Neural progenitor cell (in vitro differentiated cells): ENCODE measurements at regions not wholly inside any gene's neighbourhood (a gene's known extent, or its start where the extent isn't known, plus 50 kb on each side); places are given as distances from the start of the nearest gene placed in this dataset.

Experiments used
- DNase-seq: peaks from one replicate; pipeline ENCODE4 v3.0.0-alpha.2; 2016; ENCODE audit warnings: low spot score
- H2AFZ ChIP-seq: fragments of 200-600 bp; sonication (generic); replicated peaks from 2 replicates; pipeline ENCODE4 v1.6.1; 2016; ENCODE audit warnings: antibody characterized with exemption
- H3F3A ChIP-seq: fragments of 200-600 bp; sonication (generic); 2 replicates; pipeline ENCODE4 v1.6.1; 2016; ENCODE audit warnings: antibody characterized with exemption, low read depth
- H3K27ac ChIP-seq: fragments of 200-600 bp; sonication (generic); 2 replicates; pipeline ENCODE4 v1.5.1; 2016; ENCODE audit warnings: mild to moderate bottlenecking
- H3K27me3 ChIP-seq: fragments of 200-600 bp; sonication (generic); 2 replicates; pipeline ENCODE4 v1.6.1; 2016; ENCODE audit warnings: mild to moderate bottlenecking, moderate library complexity
- H3K36me3 ChIP-seq: fragments of 200-600 bp; sonication (generic); 2 replicates; pipeline ENCODE4 v1.5.1; 2016
- H3K4me1 ChIP-seq: fragments of 200-600 bp; sonication (generic); 2 replicates; pipeline ENCODE4 v1.6.1; 2016; ENCODE audit warnings: mixed run types
- H3K4me2 ChIP-seq: fragments of 200-600 bp; sonication (generic); 2 replicates; pipeline ENCODE4 v1.6.1; 2016
- H3K4me3 ChIP-seq: fragments of 200-600 bp; sonication (generic); 2 replicates; pipeline ENCODE4 v1.5.1; 2016
- H3K79me2 ChIP-seq: fragments of 200-600 bp; sonication (generic); 2 replicates; pipeline ENCODE4 v1.6.1; 2016; ENCODE audit warnings: low read depth
- H3K9ac ChIP-seq: fragments of 200-600 bp; sonication (generic); 2 replicates; pipeline ENCODE4 v1.6.1; 2016
- H3K9me3 ChIP-seq: fragments of 200-600 bp; sonication (generic); 2 replicates; pipeline ENCODE4 v1.5.1; 2016; ENCODE audit warnings: low read depth
- H4K20me1 ChIP-seq: fragments of 200-600 bp; sonication (generic); 2 replicates; pipeline ENCODE4 v1.6.1; 2016; ENCODE audit warnings: low read depth
- H3K27ac Mint-ChIP-seq: 3 replicates; pipeline ENCODE4 v1.8.0; 2021; ENCODE audit warnings: mixed read lengths
- H3K27me3 Mint-ChIP-seq: 2 replicates; pipeline ENCODE4 v1.8.0; 2022; ENCODE audit warnings: low read depth, mild to moderate bottlenecking, inconsistent platforms, moderate library complexity, mixed read lengths; ENCODE audit not compliant: insufficient read depth
- H3K36me3 Mint-ChIP-seq: 3 replicates; pipeline ENCODE4 v1.8.0; 2021; ENCODE audit warnings: mixed read lengths
- H3K4me1 Mint-ChIP-seq: 3 replicates; pipeline ENCODE4 v1.8.0; 2021; ENCODE audit warnings: mixed read lengths
- H3K4me3 Mint-ChIP-seq: 3 replicates; pipeline ENCODE4 v1.8.0; 2021; ENCODE audit warnings: mild to moderate bottlenecking, moderate library complexity, mixed read lengths
- H3K9me3 Mint-ChIP-seq: 3 replicates; pipeline ENCODE4 v1.8.0; 2020; ENCODE audit warnings: mixed read lengths
- EZH2 ChIP-seq: fragments of 200-600 bp; sonication (generic); IDR thresholded peaks from 2 replicates; pipeline ENCODE4 v1.6.1; 2017; ENCODE audit warnings: antibody characterized with exemption, mild to moderate bottlenecking, moderate library complexity
- EZH2phosphoT487 ChIP-seq: fragments of 200-600 bp; sonication (generic); IDR thresholded peaks from 2 replicates; pipeline ENCODE4 v1.6.1; 2017; ENCODE audit warnings: antibody characterized with exemption
- TF ChIP-seq, protein P1 (sequence below): fragments of 200-600 bp; sonication (generic); IDR thresholded peaks from 2 replicates; pipeline ENCODE4 v1.5.1; 2017; ENCODE audit warnings: antibody characterized with exemption, mild to moderate bottlenecking

DNA sequence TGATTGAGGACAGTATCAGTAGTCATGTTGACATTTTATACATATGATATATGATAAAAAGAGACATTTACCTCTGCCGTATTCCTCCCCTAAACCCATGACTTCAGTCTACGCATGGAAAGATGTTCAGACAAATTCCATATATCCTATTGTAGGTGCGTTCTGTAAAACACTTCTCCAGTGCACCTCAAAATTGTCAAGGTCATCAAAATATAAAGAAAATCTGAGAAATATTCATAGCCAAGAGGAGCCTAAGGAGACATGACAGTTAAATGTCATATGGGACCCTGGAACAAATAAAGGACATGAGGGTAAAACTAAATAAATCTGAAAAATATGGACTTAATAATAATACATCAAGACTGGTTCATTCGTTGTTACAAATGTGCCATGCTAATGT is 71.5 kb downstream of the CCER1 start:
- H3K27me3 ChIP-seq: no peaks in the 10 kb centered on the region
- no peak for TF ChIP-seq EZH2
- no peak for TF ChIP-seq EZH2phosphoT487
- TF ChIP-seq, protein P1, sequence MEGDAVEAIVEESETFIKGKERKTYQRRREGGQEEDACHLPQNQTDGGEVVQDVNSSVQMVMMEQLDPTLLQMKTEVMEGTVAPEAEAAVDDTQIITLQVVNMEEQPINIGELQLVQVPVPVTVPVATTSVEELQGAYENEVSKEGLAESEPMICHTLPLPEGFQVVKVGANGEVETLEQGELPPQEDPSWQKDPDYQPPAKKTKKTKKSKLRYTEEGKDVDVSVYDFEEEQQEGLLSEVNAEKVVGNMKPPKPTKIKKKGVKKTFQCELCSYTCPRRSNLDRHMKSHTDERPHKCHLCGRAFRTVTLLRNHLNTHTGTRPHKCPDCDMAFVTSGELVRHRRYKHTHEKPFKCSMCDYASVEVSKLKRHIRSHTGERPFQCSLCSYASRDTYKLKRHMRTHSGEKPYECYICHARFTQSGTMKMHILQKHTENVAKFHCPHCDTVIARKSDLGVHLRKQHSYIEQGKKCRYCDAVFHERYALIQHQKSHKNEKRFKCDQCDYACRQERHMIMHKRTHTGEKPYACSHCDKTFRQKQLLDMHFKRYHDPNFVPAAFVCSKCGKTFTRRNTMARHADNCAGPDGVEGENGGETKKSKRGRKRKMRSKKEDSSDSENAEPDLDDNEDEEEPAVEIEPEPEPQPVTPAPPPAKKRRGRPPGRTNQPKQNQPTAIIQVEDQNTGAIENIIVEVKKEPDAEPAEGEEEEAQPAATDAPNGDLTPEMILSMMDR: no peak
- no peaks in the 10 kb centered on the region for H3K9me3 Mint-ChIP-seq
- no peak overlapping the region for H3K27ac ChIP-seq
- H4K20me1 ChIP-seq: no peaks in the 10 kb centered on the region
- H3K36me3 ChIP-seq: no peaks in the 10 kb centered on the region
- no peak overlapping the region for H3K9ac ChIP-seq
- no peaks in the 10 kb centered on the region for H3K27me3 Mint-ChIP-seq
- H3K4me3 Mint-ChIP-seq: no peak overlapping the region
- no peaks in the 10 kb centered on the region for H3K79me2 ChIP-seq
- no peak overlapping the region for H3K27ac Mint-ChIP-seq
- H3K4me1 ChIP-seq: no peaks in the 10 kb centered on the region
- H3K36me3 Mint-ChIP-seq: no peaks in the 10 kb centered on the region
- H2AFZ ChIP-seq: no peak overlapping the region
- H3K4me2 ChIP-seq: no peak overlapping the region
- H3K4me3 ChIP-seq: no peak overlapping the region
- no peaks in the 10 kb centered on the region for H3F3A ChIP-seq
- no peaks in the 10 kb centered on the region for H3K9me3 ChIP-seq
- no peak for DNase-seq
- no peaks in the 10 kb centered on the region for H3K4me1 Mint-ChIP-seq

DNA sequence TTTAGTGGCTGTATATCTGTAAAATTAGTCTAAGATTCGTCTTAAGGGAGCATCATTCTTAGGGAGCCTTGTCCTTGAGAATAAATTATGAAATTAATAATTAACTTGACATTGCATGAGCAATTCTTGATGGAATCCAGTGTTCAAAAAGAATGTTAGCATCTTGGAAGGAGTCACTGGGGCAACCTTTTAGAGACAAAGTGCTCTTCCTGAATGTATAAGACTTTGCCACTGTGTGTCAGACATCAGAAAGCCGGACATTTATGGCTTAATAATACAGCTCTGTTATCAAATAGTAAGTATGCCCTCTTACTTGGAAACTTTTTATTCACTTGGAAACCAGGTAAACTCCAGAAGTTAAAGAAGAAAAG is 83.3 kb downstream of the CCER1 start:
- Histone ChIP-seq H3K9ac (no peak overlapping the region), H4K20me1 (no peaks in the 10 kb centered on the region), H3K27me3 (no peaks in the 10 kb centered on the region), H3K79me2 (no peaks in the 10 kb centered on the region), H2AFZ (no peak overlapping the region), H3F3A (no peaks in the 10 kb centered on the region), H3K9me3 (no peaks in the 10 kb centered on the region), H3K27ac (no peak overlapping the region), H3K4me3 (no peak overlapping the region), H3K36me3 (no peaks in the 10 kb centered on the region), H3K4me1 (no peaks in the 10 kb centered on the region), H3K4me2 (no peak overlapping the region)
- DNase-seq: no peak
- H3K9me3 Mint-ChIP-seq: no peaks in the 10 kb centered on the region
- no peak overlapping the region for H3K4me3 Mint-ChIP-seq
- no peaks in the 10 kb centered on the region for H3K36me3 Mint-ChIP-seq
- no peaks in the 10 kb centered on the region for H3K4me1 Mint-ChIP-seq
- H3K27me3 Mint-ChIP-seq: no peaks in the 10 kb centered on the region
- TF ChIP-seq EZH2 (no peak), EZH2phosphoT487 (no peak)
- TF ChIP-seq, protein P1: no peak
- H3K27ac Mint-ChIP-seq: no peak overlapping the region

DNA sequence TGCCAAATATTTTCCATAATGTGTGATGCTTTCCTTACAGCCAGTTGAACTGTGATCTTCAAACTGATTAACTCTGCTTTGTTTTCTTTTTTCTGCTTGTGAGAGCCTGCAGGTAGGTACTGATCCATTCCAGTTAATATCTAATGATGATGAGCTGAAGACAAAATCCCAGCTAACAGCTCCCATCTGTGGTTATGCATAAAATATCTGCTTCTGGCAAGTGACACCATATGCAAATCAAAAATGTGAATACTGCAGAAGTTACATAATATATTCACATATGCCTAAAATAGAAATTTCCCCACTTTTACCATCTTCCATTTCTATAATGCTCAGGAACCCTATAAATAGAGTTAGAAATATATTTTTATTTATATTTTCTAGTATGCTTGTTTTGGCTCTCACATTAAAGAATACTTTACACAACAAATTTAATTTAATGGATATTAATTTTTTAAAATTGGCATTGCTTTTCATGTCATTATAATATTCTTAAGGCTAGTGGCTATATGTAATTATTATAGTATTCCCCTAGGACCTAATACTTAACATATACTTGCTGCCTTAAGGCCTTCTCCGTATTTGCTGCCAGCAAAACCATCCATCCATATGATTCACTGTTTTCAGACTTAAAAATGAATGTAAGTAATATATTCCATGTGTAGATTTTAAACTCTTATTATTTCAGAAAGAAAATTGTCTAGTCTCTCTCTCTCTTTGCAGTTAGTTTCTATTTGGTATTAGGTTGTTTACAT is 83.8 kb downstream of the CCER1 start:
- Histone ChIP-seq H3K4me1 (no peaks in the 10 kb centered on the region), H3K9ac (no peak overlapping the region), H3K4me3 (no peak overlapping the region), H3K36me3 (no peaks in the 10 kb centered on the region), H3K79me2 (no peaks in the 10 kb centered on the region), H2AFZ (no peak overlapping the region), H3K9me3 (no peaks in the 10 kb centered on the region), H3K27ac (no peak overlapping the region), H3K27me3 (no peaks in the 10 kb centered on the region), H3F3A (no peaks in the 10 kb centered on the region), H3K4me2 (no peak overlapping the region), H4K20me1 (no peaks in the 10 kb centered on the region)
- H3K36me3 Mint-ChIP-seq: no peaks in the 10 kb centered on the region
- no peak overlapping the region for H3K27ac Mint-ChIP-seq
- no peaks in the 10 kb centered on the region for H3K27me3 Mint-ChIP-seq
- TF ChIP-seq EZH2 (no peak), EZH2phosphoT487 (no peak)
- TF ChIP-seq, protein P1: no peak
- no peak for DNase-seq
- H3K4me1 Mint-ChIP-seq: no peaks in the 10 kb centered on the region
- H3K4me3 Mint-ChIP-seq: no peak overlapping the region
- no peaks in the 10 kb centered on the region for H3K9me3 Mint-ChIP-seq
